ENCODE measurements at regions not wholly inside any gene's neighbourhood (a gene's known extent, or its start where the extent isn't known, plus 50 kb on each side); places are given as distances from the start of the nearest gene placed in this dataset.

DNA sequence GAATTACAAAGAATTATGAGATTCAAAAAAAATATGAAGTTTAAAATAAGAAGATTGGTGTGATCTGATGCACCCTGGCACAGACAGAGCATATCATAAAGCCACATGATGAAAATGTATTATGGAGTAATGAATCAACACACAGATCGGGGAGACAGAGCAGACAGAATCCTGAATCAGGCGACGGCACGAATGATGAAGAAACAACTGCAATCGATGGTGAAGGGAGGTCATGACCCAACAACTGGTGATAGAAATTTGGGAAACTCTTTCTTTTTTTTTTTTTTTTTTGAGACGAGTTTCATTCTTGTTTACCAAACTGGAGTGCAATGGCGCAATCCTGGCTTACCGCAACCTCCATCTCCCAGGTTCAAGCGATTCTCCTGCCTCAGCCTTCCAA, 1054.0 kb downstream of the TYW1 start:
- intact Hi-C loops (cut with DNase I) = no loop called here
- no peak for DNase-seq
- Histone ChIP-seq H3K27ac (no peak overlapping the region), H3K27me3 (no peaks in the 10 kb centered on the region), H3K4me3 (no peak overlapping the region), H3K4me1 (no peaks in the 10 kb centered on the region), H3K9me3 (no peaks in the 10 kb centered on the region), H3K36me3 (no peaks in the 10 kb centered on the region)
- WGBS, 2 donors = 87 to 90% methylated on average over 9 of the region's 9 CpGs
- TF ChIP-seq, protein P1, sequence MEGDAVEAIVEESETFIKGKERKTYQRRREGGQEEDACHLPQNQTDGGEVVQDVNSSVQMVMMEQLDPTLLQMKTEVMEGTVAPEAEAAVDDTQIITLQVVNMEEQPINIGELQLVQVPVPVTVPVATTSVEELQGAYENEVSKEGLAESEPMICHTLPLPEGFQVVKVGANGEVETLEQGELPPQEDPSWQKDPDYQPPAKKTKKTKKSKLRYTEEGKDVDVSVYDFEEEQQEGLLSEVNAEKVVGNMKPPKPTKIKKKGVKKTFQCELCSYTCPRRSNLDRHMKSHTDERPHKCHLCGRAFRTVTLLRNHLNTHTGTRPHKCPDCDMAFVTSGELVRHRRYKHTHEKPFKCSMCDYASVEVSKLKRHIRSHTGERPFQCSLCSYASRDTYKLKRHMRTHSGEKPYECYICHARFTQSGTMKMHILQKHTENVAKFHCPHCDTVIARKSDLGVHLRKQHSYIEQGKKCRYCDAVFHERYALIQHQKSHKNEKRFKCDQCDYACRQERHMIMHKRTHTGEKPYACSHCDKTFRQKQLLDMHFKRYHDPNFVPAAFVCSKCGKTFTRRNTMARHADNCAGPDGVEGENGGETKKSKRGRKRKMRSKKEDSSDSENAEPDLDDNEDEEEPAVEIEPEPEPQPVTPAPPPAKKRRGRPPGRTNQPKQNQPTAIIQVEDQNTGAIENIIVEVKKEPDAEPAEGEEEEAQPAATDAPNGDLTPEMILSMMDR (IDR thresholded peaks at IDR 0.05) = no peak
- TF ChIP-seq POLR2AphosphoS5 (IDR thresholded peaks at IDR 0.05) = no peak
- no peak for TF ChIP-seq POLR2A (IDR thresholded peaks at IDR 0.05)
- no peak for TF ChIP-seq EP300 (IDR thresholded peaks at IDR 0.05)

DNA sequence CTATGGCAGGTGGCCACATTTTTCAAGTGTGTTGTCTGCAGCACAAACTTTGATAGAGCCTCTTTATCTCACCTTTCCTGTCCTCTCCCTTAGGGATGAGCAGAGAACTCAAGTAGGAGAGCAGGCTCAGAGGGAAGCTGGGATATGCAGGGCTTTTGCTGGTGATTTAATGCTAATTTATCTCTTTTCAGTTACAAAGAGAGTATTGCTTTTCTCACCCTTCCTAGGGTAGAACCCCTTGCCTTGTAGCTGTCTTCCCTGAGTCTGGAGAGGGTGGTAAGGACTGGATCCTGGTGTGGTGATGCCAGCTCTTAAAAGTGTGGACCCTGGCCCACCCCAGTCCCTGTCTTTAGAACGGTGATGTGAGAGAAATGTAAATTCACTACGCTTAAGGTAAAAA, 1061.4 kb downstream of the TYW1 start:
- TF ChIP-seq EP300 (IDR thresholded peaks at IDR 0.05) (no peak), POLR2AphosphoS5 (IDR thresholded peaks at IDR 0.05) (no peak), POLR2A (IDR thresholded peaks at IDR 0.05) (no peak)
- TF ChIP-seq, protein P1 (IDR thresholded peaks at IDR 0.05) = no peak
- no peak overlapping the region for H3K4me3 ChIP-seq
- WGBS, 2 donors = 34 to 82% methylated on average over 2 of the region's 2 CpGs
- intact Hi-C loops (cut with DNase I) = no loop called here
- H3K9me3 ChIP-seq = no peaks in the 10 kb centered on the region
- H3K36me3 ChIP-seq = no peaks in the 10 kb centered on the region
- no peak for DNase-seq
- H3K27ac ChIP-seq = no peak overlapping the region
- H3K27me3 ChIP-seq = peaks cover 0 to 7% (median 0%) of the 10 kb centered on the region in 3 donors
- H3K4me1 ChIP-seq = no peaks in the 10 kb centered on the region

DNA sequence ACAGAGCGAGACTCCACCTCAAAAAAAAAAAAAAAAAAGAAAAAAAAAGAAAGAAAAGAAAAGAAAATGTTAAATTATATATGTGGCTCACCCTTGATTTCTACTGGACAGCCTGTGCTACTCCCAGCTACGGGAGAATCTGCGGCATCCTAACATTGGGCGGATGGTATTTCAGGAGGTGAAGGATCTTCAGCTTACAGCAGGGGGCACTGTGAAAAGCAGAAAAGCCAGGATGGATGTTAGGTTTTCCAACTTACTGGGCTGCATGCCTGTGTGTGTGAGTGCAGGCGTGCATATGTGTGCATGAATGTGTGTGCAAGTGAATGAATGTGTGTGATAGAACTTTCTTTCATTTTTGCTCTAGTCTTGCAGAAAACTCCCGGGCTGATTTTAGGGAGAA, 1066.5 kb downstream of the TYW1 start:
- no peak overlapping the region for H3K4me3 ChIP-seq
- no peaks in the 10 kb centered on the region for H3K36me3 ChIP-seq
- H3K27me3 ChIP-seq = peaks cover 0 to 7% (median 0%) of the 10 kb centered on the region in 3 donors
- TF ChIP-seq POLR2A (IDR thresholded peaks at IDR 0.05) (no peak), POLR2AphosphoS5 (IDR thresholded peaks at IDR 0.05) (no peak), EP300 (IDR thresholded peaks at IDR 0.05) (no peak)
- TF ChIP-seq, protein P1 (IDR thresholded peaks at IDR 0.05) = no peak
- no peaks in the 10 kb centered on the region for H3K9me3 ChIP-seq
- no peak for DNase-seq
- WGBS, 2 donors = 77 to 82% methylated on average over 6 of the region's 6 CpGs
- intact Hi-C loops (cut with DNase I) = no loop called here
- H3K27ac ChIP-seq = no peak overlapping the region
- H3K4me1 ChIP-seq = no peaks in the 10 kb centered on the region

DNA sequence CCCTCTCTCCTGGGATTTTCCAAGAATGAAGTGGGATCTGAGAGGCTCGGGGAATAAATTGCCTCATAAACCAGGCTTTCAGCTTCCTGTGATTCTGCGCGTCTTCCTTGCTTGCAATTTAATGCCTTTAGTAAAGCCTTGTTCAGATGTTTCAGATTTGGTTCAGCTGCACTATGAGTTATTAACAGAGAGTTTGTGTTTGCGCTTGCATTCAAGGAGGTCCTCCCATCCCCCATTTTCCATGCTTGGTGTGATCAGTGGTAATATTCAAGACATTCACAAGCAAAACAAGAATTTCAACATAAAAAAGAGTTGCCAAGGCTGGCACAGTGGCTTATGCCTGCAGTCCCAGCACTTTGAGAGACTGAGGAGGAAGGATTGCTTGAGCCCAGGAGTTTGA, 1068.9 kb downstream of the TYW1 start:
- H3K4me1 ChIP-seq = no peaks in the 10 kb centered on the region
- intact Hi-C loops (cut with DNase I) = no loop called here
- no peaks in the 10 kb centered on the region for H3K36me3 ChIP-seq
- no peaks in the 10 kb centered on the region for H3K9me3 ChIP-seq
- H3K4me3 ChIP-seq = no peak overlapping the region
- no peaks in the 10 kb centered on the region for H3K27me3 ChIP-seq
- no peak overlapping the region for H3K27ac ChIP-seq
- WGBS, 2 donors = 75 to 78% methylated on average over 4 of the region's 4 CpGs
- TF ChIP-seq EP300 (IDR thresholded peaks at IDR 0.05) (no peak), POLR2A (IDR thresholded peaks at IDR 0.05) (no peak), POLR2AphosphoS5 (IDR thresholded peaks at IDR 0.05) (no peak)
- TF ChIP-seq, protein P1 (IDR thresholded peaks at IDR 0.05) = no peak
- no peak for DNase-seq

DNA sequence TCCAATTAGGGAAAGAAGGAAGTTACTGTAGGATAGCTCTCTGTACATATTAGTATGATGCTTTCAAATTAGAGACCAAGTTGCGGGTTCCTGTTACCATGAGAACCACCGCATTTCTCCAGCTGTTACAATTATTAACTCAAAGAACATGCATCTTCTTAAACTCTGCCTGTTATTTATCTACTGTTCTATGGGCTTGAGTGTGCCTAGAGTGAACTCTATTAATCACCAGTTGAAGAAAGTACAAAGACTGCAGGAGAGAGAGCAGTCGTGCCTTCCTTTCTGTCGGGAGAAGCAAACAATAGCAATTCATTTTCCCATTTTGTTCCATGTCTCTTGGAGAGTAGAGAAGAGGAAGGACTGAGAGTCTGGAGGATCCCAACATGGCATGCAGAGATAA, 1071.2 kb downstream of the TYW1 start:
- intact Hi-C loops (cut with DNase I) = no loop called here
- DNase-seq = no peak
- no peak overlapping the region for H3K4me3 ChIP-seq
- no peak overlapping the region for H3K27ac ChIP-seq
- TF ChIP-seq EP300 (IDR thresholded peaks at IDR 0.05) (no peak), POLR2A (IDR thresholded peaks at IDR 0.05) (no peak), POLR2AphosphoS5 (IDR thresholded peaks at IDR 0.05) (no peak)
- TF ChIP-seq, protein P1 (IDR thresholded peaks at IDR 0.05) = no peak
- no peaks in the 10 kb centered on the region for H3K36me3 ChIP-seq
- H3K27me3 ChIP-seq = no peaks in the 10 kb centered on the region
- WGBS, 2 donors = 72 to 74% methylated on average over 4 of the region's 4 CpGs
- no peaks in the 10 kb centered on the region for H3K9me3 ChIP-seq
- no peaks in the 10 kb centered on the region for H3K4me1 ChIP-seq
